IPS-20b (cell line): ENCODE measurements at regions not wholly inside any gene's neighbourhood (a gene's known extent, or its start where the extent isn't known, plus 50 kb on each side); places are given as distances from the start of the nearest gene placed in this dataset.
"Not testable (repeated sequence)": the region's sequence is repeated elsewhere in the genome, so short reads cannot be mapped to it uniquely, and the experiment has no call there.

Experiments used
- H3K27ac ChIP-seq: one replicate; pipeline ENCODE4 v1.5.1; 2013; ENCODE audit warnings: low read length
- H3K27me3 ChIP-seq: 2 replicates; pipeline ENCODE4 v1.6.1; 2013; ENCODE audit warnings: mild to moderate bottlenecking, low read length, inconsistent platforms; ENCODE audit not compliant: insufficient read depth
- H3K36me3 ChIP-seq: 2 replicates; pipeline ENCODE4 v1.6.1; 2013; ENCODE audit warnings: low read depth, mild to moderate bottlenecking, inconsistent platforms, low read length, moderate library complexity; ENCODE audit not compliant: insufficient read depth
- H3K4me1 ChIP-seq: 2 replicates; pipeline ENCODE4 v1.6.1; 2013; ENCODE audit warnings: mild to moderate bottlenecking, control low read depth, inconsistent platforms, low read length, moderate library complexity; ENCODE audit not compliant: insufficient read depth
- H3K4me3 ChIP-seq: 2 replicates; pipeline ENCODE4 v1.5.1; 2013; ENCODE audit warnings: mild to moderate bottlenecking, low read length, inconsistent platforms
- H3K9ac ChIP-seq: 2 replicates; pipeline ENCODE4 v1.6.1; 2013; ENCODE audit warnings: low read depth, mild to moderate bottlenecking, inconsistent platforms, low read length, moderate library complexity
- H3K9me3 ChIP-seq: 2 replicates; pipeline ENCODE4 v1.6.1; 2013; ENCODE audit warnings: mild to moderate bottlenecking, low read depth, low read length, inconsistent platforms; ENCODE audit not compliant: insufficient read depth

DNA sequence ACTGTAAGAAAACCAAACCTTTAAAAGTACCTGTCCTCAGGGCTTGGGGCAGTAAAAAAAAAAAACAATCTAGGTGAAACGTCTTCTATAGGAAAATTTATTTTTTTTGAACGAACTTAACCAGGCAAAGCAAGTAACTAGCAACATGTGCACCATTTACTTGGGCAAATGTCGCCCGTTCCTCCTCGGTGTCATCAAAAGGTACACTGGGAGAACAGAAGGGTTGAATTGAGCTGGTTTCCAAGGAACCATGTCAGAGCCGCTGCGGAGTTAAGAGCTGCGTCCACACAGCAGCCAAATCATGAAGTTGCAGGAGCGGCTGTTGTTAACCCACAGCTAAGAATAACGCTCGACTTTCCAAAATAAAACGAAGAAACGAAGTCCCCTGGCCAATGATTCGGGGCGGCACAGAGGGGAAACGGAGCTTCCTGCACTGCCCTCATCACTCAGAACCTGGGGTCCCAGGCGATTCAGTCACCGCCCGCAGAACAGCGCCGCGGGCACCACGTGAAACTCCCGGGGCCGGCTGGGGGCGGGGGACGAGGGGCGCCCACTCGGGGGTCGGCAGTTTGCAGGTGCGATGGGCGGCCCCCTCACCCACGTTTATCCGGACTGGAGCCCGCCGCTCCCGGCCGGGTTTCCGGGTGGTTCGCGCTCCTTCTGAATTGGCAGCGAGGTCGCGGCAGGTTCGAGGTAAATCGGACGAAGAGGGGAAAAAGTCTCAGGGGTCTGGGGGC, 53.6 kb upstream of the PLGLB1 start:
- not testable (repeated sequence) for H3K9me3 ChIP-seq, H3K27me3 ChIP-seq, H3K36me3 ChIP-seq, H3K27ac ChIP-seq, H3K4me1 ChIP-seq
- peak overlapping the region; percentile 67 for H3K9ac ChIP-seq
- peak overlapping the region; percentile 77 for H3K4me3 ChIP-seq

DNA sequence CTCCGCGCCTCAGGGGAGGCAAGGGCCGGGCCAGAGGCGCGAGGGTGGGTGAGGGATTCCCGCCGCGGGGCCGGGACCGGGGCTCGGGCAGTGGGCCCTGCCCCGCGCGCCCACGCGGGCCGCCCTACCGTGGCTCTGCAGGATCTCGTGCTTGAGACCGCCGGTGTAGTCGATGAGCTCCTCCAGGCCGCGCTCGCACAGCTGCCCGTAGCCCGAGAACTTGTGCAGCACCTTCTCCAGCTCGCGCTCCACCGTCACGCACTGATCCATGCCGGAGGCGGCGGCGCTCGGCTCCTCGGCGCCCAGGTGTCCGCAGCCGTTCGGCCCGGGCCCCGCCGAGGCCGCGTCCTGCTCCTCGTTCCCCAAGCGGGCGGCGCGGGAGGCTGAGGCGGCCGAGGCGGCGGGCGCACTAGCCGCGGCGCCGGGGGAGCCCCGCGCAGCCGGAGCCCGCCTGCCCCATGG, 54.2 kb upstream of the PLGLB1 start:
- H3K9me3 ChIP-seq, result not testable (repeated sequence)

GRCh38 chr2:87076253-87077123, 54.8 kb upstream of the PLGLB1 start:
- Histone ChIP-seq H3K4me3 (peak overlapping the region; percentile 77), H3K9ac (peak overlapping the region; percentile 79)
- not testable (repeated sequence) for H3K9me3 ChIP-seq, H3K27ac ChIP-seq, H3K4me1 ChIP-seq, H3K27me3 ChIP-seq, H3K36me3 ChIP-seq

More for the DNA sequence above, 54.2 kb upstream of the PLGLB1 start:
- peak overlapping the region; percentile 67; the same call in 1 of the 2 replicates for H3K9ac ChIP-seq
- not testable (repeated sequence) for H3K27me3 ChIP-seq, H3K27ac ChIP-seq, H3K4me1 ChIP-seq, H3K36me3 ChIP-seq
- H3K4me3 ChIP-seq, result peak overlapping the region; percentile 77; the same call in 1 of the 2 replicates

DNA sequence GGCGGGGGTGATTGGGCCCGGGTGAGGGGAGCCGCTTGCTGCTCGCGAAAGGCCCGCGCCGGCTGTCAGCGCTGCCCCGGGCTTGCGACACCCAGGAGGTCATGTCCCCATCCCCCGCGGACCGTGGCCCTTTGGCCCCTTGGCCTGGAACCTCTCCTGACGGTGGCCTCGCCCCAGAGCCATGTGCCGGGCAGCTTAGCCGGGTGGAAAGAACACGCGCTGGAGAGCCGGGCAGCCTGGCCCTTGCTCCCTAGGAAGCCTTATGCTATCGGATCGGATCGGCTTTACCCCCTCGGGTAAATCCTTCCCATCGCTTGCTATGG, 55.4 kb upstream of the PLGLB1 start:
- H3K27me3 ChIP-seq, H3K4me1 ChIP-seq, H3K9me3 ChIP-seq, H3K36me3 ChIP-seq, H3K27ac ChIP-seq: not testable (repeated sequence)
- H3K4me3 ChIP-seq, result peak overlapping the region; percentile 77; the same call in 1 of the 2 replicates
- H3K9ac ChIP-seq, result peak overlapping the region; percentile 79; the same call in 1 of the 2 replicates

DNA sequence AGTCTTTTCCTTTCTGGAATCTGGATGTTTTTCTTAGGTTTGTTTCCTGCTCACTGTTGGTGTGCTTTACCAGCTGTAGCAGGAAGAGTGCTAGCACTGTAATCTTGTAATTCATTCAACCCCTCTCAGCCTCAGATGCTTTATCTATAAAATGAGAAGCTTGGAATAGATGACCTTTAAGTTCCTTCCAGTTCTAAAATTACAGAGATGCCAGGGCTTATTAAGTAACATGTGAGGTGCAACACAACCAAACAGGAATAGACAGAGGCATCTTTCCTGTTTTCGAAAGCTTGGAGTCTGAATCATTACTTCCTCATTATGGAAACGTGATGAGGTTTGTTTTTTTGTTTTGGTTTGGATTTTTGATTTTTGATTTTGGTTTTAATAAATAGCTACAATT, 60.1 kb upstream of the PLGLB1 start:
- H3K27ac ChIP-seq, H3K27me3 ChIP-seq, H3K9ac ChIP-seq, H3K4me3 ChIP-seq, H3K4me1 ChIP-seq, H3K36me3 ChIP-seq, H3K9me3 ChIP-seq: not testable (repeated sequence)

DNA sequence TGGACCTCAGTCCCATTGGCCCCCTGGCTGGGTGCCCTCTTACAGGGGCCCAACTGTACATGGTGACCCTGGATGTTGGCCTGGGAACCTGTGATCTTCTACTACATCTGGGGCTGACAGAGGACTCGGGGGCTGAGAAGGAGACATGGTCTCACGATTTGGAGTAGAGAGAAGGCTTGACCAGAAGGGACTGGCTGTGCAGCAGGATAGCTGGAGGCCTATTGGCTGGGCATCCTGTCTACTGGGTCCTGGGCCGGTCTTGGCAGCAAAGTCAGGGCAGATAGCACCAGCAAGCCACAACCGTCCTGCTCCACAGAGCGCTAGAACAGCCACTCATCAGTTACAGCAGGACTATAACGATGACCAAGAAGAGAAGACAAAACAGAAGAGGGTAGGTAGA, 66.4 kb upstream of the PLGLB1 start:
- not testable (repeated sequence) for H3K4me1 ChIP-seq, H3K9me3 ChIP-seq, H3K27ac ChIP-seq, H3K4me3 ChIP-seq, H3K27me3 ChIP-seq, H3K36me3 ChIP-seq, H3K9ac ChIP-seq

DNA sequence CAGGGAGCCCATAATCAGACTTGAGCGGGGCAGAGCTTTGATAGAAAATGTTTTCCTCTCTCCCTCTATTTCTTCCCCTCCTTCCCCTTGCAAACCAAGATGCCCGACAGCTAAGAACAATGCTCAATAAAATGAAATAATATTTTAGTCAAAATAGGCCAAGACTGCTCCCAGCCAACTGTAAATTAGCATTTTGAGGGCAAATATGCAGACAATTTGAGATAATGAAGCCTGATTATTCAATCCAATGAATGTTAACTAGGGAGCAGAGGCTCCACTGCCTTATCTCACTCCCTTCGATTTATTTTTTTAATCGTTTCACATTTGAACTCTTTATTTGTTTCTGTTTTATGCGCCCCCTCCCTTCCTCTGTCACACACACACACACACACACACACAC, 67.8 kb upstream of the PLGLB1 start:
- not testable (repeated sequence) for H3K9ac ChIP-seq, H3K36me3 ChIP-seq, H3K4me3 ChIP-seq, H3K27me3 ChIP-seq, H3K27ac ChIP-seq, H3K9me3 ChIP-seq, H3K4me1 ChIP-seq

GRCh38 chr2:87093252-87093651, 71.6 kb upstream of the PLGLB1 start:
- not testable (repeated sequence) for H3K4me1 ChIP-seq, H3K4me3 ChIP-seq, H3K9me3 ChIP-seq, H3K27me3 ChIP-seq, H3K27ac ChIP-seq, H3K36me3 ChIP-seq, H3K9ac ChIP-seq

DNA sequence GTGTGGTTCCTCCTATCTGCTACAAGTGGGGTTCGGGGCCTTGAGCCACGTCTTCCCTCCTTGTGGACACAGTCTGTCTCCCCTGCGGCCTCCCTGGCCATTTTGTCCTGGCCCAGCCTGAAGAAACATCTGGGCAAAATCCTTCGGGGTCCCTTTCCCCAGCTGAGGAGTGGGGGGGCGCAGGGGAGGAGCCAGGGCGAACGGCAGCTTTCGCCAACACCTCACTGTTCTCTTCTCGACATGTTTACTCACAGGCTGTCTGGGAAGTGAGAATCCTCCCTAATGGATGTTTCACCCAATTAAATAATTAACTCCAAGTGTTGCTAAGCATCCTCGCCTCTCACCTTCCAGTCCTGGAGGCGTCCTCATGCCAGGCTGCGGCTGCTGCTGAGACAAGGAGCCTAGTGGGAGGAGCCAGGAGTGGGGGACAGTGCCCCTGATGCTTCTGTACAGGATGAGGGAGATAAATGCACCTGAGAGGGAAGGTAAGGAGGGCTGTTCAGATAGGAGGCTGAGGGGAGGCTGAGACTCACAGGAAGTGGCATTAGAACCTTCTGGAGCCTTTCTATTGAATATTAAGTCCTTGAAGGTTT, 72.4 kb upstream of the PLGLB1 start:
- H3K9ac ChIP-seq, H3K4me1 ChIP-seq, H3K36me3 ChIP-seq, H3K27me3 ChIP-seq, H3K9me3 ChIP-seq, H3K27ac ChIP-seq, H3K4me3 ChIP-seq: not testable (repeated sequence)

- H3K27me3 ChIP-seq, H3K27ac ChIP-seq, H3K36me3 ChIP-seq, H3K4me3 ChIP-seq, H3K9ac ChIP-seq, H3K4me1 ChIP-seq, H3K9me3 ChIP-seq: not testable (repeated sequence)
These were observed 74.2 kb upstream of the PLGLB1 start for GRCh38 chr2:87095804-87096203.

GRCh38 chr2:87128761-87129553, 107.3 kb upstream of the PLGLB1 start:
- H3K4me1 ChIP-seq, H3K9me3 ChIP-seq, H3K27ac ChIP-seq: not testable (repeated sequence)

More at GRCh38 chr2:87128761-87129553, 107.3 kb upstream of the PLGLB1 start:
- H3K36me3 ChIP-seq, H3K4me3 ChIP-seq, H3K27me3 ChIP-seq, H3K9ac ChIP-seq: not testable (repeated sequence)
